ENCODE measurements at regions not wholly inside any gene's neighbourhood (a gene's known extent, or its start where the extent isn't known, plus 50 kb on each side); places are given as distances from the start of the nearest gene placed in this dataset.

GRCh38 chr5:133869519-133870335, 98.7 kb downstream of the C5orf15 start:
- DNase-seq (ENCODE audit: low read depth in 1 of 2, low spot score in 1 of 2): no peak
- TF ChIP-seq GABPA (IDR thresholded peaks at IDR 0.05; ENCODE audit: low read depth) (no peak), SPI1 (IDR thresholded peaks at IDR 0.05; ENCODE audit: borderline replicate concordance, low read depth) (no peak), POLR2AphosphoS5 (IDR thresholded peaks at IDR 0.05; ENCODE audit: low read depth) (no peak), REST (IDR thresholded peaks at IDR 0.05; ENCODE audit: insufficient replicate concordance, low read depth) (no peak), CTCF (IDR thresholded peaks at IDR 0.05; ENCODE audit: insufficient read depth, low read length) (no peak)
- H3K27ac ChIP-seq (replicated peaks): no peak overlapping the region
- H3K27me3 ChIP-seq (ENCODE audit: insufficient read depth, poor library complexity, severe bottlenecking): no peaks in the 10 kb centered on the region
- no peak overlapping the region for H3K4me3 ChIP-seq (replicated peaks; ENCODE audit: insufficient read depth, low read length)

GRCh38 chr5:133868946-133869518, 99.4 kb downstream of the C5orf15 start:
- DNase-seq (ENCODE audit: low read depth in 1 of 2, low spot score in 1 of 2): peak; percentile 10 to 39
- no peaks in the 10 kb centered on the region for H3K27me3 ChIP-seq (ENCODE audit: insufficient read depth, poor library complexity, severe bottlenecking)
- no peak overlapping the region for H3K27ac ChIP-seq (replicated peaks)
- peak; percentile 28 for TF ChIP-seq CTCF (IDR thresholded peaks at IDR 0.05; ENCODE audit: insufficient read depth, low read length)
- TF ChIP-seq POLR2AphosphoS5 (IDR thresholded peaks at IDR 0.05; ENCODE audit: low read depth): no peak
- no peak overlapping the region for H3K4me3 ChIP-seq (replicated peaks; ENCODE audit: insufficient read depth, low read length)

GRCh38 chr5:133867851-133868545, 100.4 kb downstream of the C5orf15 start:
- no peak for DNase-seq (ENCODE audit: low read depth in 1 of 2, low spot score in 1 of 2)
- no peak overlapping the region for H3K27ac ChIP-seq (replicated peaks)
- no peak for TF ChIP-seq CTCF (IDR thresholded peaks at IDR 0.05; ENCODE audit: insufficient read depth, low read length)
- no peak for TF ChIP-seq REST (IDR thresholded peaks at IDR 0.05; ENCODE audit: insufficient replicate concordance, low read depth)
- no peak for TF ChIP-seq POLR2AphosphoS5 (IDR thresholded peaks at IDR 0.05; ENCODE audit: low read depth)
- no peak for TF ChIP-seq SPI1 (IDR thresholded peaks at IDR 0.05; ENCODE audit: borderline replicate concordance, low read depth)
- no peak for TF ChIP-seq GABPA (IDR thresholded peaks at IDR 0.05; ENCODE audit: low read depth)
- no peaks in the 10 kb centered on the region for H3K27me3 ChIP-seq (ENCODE audit: insufficient read depth, poor library complexity, severe bottlenecking)
- H3K4me3 ChIP-seq (replicated peaks; ENCODE audit: insufficient read depth, low read length): no peak overlapping the region

All from HL-60 (cell line).